Muscle layer of colon (tissue), 2 donors: ENCODE measurements at regions not wholly inside any gene's neighbourhood (a gene's known extent, or its start where the extent isn't known, plus 50 kb on each side); places are given as distances from the start of the nearest gene placed in this dataset.
A peak's percentile ranks its signal among the peaks of the same experiment; 100 is the strongest.
"Not testable (repeated sequence)": the region's sequence is repeated elsewhere in the genome, so short reads cannot be mapped to it uniquely, and the experiment has no call there.

Source experiments
- H3K27ac ChIP-seq: one replicate; pipeline ENCODE4 v1.7.0; 2013; ENCODE audit warnings: low read depth, mild to moderate bottlenecking, low read length, moderate library complexity
- H3K27me3 ChIP-seq, 2 donors: one replicate each; pipeline ENCODE4 v1.7.0; 2013; ENCODE audit warnings: low read length in 2 of 2, mild to moderate bottlenecking in 2 of 2; ENCODE audit not compliant: insufficient read depth in 2 of 2, control insufficient read depth in 1 of 2
- H3K36me3 ChIP-seq: one replicate; pipeline ENCODE4 v1.7.0; 2013; ENCODE audit warnings: mild to moderate bottlenecking, low read length; ENCODE audit not compliant: insufficient read depth
- H3K4me1 ChIP-seq: one replicate; pipeline ENCODE4 v1.7.0; 2013; ENCODE audit warnings: mild to moderate bottlenecking, low read length; ENCODE audit not compliant: insufficient read depth
- H3K4me3 ChIP-seq, 2 donors: one replicate each; pipeline ENCODE4 v1.7.0; 2013; ENCODE audit warnings: low read length in 2 of 2, low read depth in 1 of 2, mild to moderate bottlenecking in 1 of 2, moderate library complexity in 1 of 2
- H3K9ac ChIP-seq: one replicate; pipeline ENCODE4 v1.7.0; 2013; ENCODE audit warnings: low read length
- H3K9me3 ChIP-seq: one replicate; pipeline ENCODE4 v1.7.0; 2013; ENCODE audit warnings: mild to moderate bottlenecking, low read length
- donor health status: abdominal sarcoma.
- donor health status: Adenocarcinoma of cecum.

DNA sequence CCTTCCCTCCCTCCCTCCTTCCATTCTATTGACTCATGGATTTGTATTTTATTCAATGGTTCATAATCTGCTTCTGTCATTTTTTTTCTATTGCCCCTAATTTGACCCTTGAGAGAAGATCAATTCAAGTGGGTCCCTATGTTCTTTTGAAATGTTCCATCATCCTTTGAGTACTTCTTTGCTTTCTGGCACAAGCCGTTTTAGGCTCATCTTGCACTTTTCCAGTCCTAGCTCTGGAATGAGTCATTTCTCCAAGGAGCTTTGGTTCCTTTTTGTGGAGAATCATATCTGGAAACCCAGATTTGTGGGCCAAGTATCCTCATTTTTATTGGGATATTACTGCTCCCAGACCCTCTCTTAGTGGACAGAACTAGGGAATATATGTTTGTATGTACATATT lies 126.8 kb upstream of the PTPN3 start:
- no peak overlapping the region for H3K27ac ChIP-seq
- no peak overlapping the region for H3K4me3 ChIP-seq
- no peaks in the 10 kb centered on the region for H3K36me3 ChIP-seq
- H3K27me3 ChIP-seq, result no peaks in the 10 kb centered on the region
- H3K4me1 ChIP-seq, result no peaks in the 10 kb centered on the region
- H3K9ac ChIP-seq, result no peak overlapping the region
- no peaks in the 10 kb centered on the region for H3K9me3 ChIP-seq

DNA sequence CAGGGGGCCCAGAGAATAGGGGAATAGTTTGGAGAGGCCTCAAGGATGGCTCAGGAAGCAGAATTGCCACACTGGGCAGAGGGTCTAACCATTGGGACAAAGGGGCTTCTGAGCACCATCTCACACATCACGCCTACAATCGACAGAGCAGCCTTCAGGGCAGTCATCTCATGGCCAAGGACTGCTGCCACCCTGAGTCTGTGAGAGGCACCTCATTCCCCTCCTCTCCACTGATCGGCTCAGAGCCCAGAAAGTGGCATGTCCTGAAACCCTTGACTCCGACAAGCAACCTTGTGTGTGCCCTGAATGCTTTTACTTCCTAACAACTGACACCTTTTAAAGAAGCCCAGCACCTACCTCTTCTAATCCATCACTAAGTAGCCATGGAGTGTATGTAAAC lies 128.9 kb upstream of the PTPN3 start:
- no peaks in the 10 kb centered on the region for H3K36me3 ChIP-seq
- no peak overlapping the region for H3K9ac ChIP-seq
- no peaks in the 10 kb centered on the region for H3K27me3 ChIP-seq
- H3K9me3 ChIP-seq, result no peaks in the 10 kb centered on the region
- no peak overlapping the region for H3K27ac ChIP-seq
- no peaks in the 10 kb centered on the region for H3K4me1 ChIP-seq
- no peak overlapping the region for H3K4me3 ChIP-seq

DNA sequence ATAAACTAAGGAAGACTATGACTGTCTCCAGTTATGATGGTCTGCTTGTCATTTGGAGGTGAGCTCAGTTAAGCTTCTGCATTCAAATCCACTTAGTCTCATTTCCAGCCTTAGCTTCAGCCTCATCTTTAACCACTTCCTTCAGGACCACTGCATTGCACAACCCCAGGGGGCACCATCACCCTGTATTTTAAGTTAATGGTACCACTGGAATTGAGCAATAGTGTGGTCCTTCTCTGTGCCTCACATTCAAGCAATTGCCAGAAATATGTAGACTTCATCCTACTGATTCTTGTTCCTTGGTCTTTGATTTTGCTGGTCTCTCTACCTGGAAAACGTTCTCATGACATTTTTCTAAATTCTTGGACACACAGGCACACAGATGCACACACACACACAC lies 131.5 kb upstream of the PTPN3 start:
- no peak overlapping the region for H3K27ac ChIP-seq
- no peaks in the 10 kb centered on the region for H3K4me1 ChIP-seq
- H3K4me3 ChIP-seq, result no peak overlapping the region
- no peaks in the 10 kb centered on the region for H3K27me3 ChIP-seq
- H3K9me3 ChIP-seq, result no peaks in the 10 kb centered on the region
- H3K36me3 ChIP-seq, result no peaks in the 10 kb centered on the region
- no peak overlapping the region for H3K9ac ChIP-seq

DNA sequence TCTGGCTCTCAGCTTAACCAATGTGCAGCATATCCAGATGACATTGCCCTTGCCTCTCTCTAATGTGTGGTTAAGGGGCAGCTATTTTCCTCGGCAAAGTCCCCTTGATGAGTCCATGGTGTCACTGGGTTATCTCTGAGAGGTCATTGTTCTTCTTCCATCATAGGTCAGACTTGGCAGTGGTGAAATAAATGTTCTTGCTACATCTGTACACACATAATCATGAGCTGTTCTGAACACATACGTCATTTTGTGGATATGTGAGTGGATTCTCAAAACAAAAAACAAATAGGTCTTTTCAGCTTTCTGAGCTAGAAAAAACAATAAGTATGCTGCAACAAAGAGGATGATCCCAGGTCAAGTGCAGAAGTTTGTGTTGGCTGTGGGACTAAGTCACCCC lies 134.7 kb upstream of the PTPN3 start:
- Histone ChIP-seq H3K27ac (no peak overlapping the region), H3K9me3 (no peaks in the 10 kb centered on the region)

DNA sequence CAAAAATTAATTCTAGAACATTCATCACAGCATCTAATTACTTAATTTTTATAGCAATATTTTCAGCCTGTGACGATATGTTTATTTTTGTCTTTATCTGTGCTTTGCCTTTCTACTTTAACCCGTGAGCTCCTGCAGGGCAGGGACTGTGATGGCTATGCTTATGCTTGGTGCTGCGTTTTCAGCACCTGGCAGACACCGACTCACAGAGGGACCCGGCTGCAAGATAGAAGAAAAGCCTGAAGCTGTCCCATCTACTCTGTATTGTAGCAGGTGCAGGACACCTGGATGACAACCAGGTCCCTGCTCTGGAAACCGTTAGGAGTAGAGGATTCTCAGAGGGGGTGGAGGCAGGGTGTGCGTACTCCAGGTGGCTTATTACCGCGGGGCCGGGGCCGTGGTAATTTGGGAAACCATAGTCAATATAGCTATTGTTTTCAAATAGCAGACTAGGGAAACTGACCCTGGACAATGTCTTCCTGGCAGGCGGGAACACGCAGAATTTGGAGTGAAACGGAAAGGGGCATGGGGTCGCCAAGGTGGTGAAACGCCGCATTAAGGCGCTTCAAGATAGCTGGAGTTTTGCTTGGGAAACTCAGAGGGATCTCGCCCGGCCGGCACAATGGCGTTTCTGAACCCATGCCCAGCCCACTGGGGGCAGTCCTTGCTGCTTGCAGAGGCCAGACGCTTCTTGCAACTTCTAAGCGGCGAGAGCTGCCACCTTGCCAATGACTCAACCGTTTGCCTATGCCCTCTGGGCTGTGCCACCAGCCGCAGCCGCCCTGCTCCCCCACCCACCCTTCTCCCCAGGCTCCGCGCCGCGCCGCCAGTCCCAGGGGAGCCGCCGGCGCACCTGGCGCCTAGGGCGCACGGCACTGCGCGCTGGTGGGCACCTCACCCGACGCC lies 140.1 kb upstream of the PALM2AKAP2 start:
- H3K27me3 ChIP-seq, result peaks cover 25 to 31% of the 10 kb centered on the region in 2 donors
- no peak overlapping the region for H3K9ac ChIP-seq
- H3K27ac ChIP-seq, result no peak overlapping the region
- no peaks in the 10 kb centered on the region for H3K36me3 ChIP-seq
- no peaks in the 10 kb centered on the region for H3K9me3 ChIP-seq
- H3K4me3 ChIP-seq, result peak overlapping the region in 1 of 2 donors; percentile 58
- H3K4me1 ChIP-seq, result peaks cover 6% of the 10 kb centered on the region

More for the DNA sequence above, 134.7 kb upstream of the PTPN3 start:
- Histone ChIP-seq H3K36me3 (no peaks in the 10 kb centered on the region), H3K4me3 (no peak overlapping the region), H3K4me1 (no peaks in the 10 kb centered on the region), H3K9ac (no peak overlapping the region), H3K27me3 (no peaks in the 10 kb centered on the region)

DNA sequence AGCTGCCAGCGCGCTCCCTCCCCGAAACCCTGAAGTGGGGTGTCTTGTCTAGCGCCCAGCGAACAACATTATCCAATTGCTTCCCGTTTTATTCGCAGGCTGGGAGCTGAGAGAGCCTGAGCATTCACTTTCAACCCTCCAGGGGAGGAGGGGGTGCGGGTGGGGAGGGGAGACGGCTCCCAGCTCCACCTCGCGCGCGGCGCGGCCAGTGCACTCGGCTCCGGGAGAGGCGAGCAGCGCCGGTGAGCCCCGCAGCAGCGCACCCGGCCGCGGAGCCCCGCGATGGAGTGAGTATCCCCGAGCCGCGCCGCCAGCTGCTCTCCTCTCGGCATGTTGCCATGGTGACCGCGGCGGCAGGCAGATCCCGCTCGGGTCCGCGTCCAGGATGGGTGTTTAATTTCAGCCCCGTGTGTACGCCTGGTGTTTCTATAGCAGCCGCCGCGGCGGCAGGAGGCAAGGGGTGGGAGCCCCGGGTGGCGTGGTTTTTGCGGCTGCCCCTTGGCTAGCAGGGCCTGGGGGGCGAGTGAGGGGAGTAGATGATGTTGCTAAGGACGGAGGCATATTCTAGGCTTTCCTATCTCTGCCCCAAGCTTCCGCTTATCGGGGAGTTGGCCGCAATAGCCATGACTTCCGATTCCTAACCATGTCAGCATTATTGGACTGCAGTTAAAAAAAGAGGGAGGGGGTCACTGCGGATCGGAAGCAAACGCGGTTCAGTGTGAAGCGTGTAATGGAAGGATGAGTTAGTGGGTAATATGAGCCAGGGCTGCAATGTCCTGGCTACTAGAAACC lies 139.2 kb upstream of the PALM2AKAP2 start:
- H3K4me1 ChIP-seq, result peaks cover 6% of the 10 kb centered on the region
- peaks cover 25 to 31% of the 10 kb centered on the region in 2 donors for H3K27me3 ChIP-seq
- H3K4me3 ChIP-seq, result peak overlapping the region; percentile 21 to 58
- no peaks in the 10 kb centered on the region for H3K36me3 ChIP-seq
- H3K27ac ChIP-seq, result no peak overlapping the region
- no peak overlapping the region for H3K9ac ChIP-seq
- no peaks in the 10 kb centered on the region for H3K9me3 ChIP-seq

DNA sequence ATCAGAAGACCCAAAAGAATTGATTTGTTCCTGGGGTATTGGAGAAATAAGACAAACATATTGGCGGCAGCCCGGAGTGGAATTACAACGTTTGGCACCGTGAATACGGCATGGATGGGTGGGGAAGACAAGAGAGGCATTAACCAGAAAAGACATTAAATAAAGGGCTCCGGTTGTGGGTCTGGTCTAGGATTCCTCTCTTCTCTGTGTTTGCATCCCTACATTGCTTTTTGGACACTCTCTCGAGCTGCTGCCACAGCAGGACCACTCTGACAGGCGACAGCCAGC lies 138.7 kb upstream of the PALM2AKAP2 start:
- H3K4me3 ChIP-seq, result peak overlapping the region in 1 of 2 donors; percentile 58
- H3K27me3 ChIP-seq, result peaks cover 25 to 31% of the 10 kb centered on the region in 2 donors

DNA sequence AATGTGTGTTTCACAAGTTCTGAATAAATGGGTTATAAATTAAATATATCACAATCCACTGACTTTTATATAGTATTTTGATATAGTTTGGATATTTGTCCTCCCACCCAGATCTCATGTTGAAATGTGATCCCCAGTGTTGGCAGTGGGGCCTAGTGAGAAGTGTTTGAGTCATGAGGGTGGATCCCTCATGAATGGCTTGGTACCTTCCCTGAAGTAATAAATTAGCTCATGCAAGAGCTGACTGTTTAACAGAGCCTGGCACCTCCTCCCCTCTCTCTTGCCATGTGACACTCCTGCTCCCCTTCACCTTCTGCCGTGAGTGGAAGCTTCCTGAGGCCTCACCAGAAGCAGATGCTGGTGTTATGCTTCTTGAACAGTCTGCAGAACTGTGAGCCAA lies 127.9 kb upstream of the PALM2AKAP2 start:
- Histone ChIP-seq H3K4me3 (no peak overlapping the region), H3K36me3 (no peaks in the 10 kb centered on the region), H3K27ac (no peak overlapping the region), H3K27me3 (no peaks in the 10 kb centered on the region), H3K9ac (no peak overlapping the region), H3K9me3 (no peaks in the 10 kb centered on the region), H3K4me1 (no peaks in the 10 kb centered on the region)

More for the DNA sequence above, 138.7 kb upstream of the PALM2AKAP2 start:
- H3K9me3 ChIP-seq, result no peaks in the 10 kb centered on the region
- H3K27ac ChIP-seq, result no peak overlapping the region
- H3K36me3 ChIP-seq, result no peaks in the 10 kb centered on the region
- H3K9ac ChIP-seq, result no peak overlapping the region
- peaks cover 6% of the 10 kb centered on the region for H3K4me1 ChIP-seq

DNA sequence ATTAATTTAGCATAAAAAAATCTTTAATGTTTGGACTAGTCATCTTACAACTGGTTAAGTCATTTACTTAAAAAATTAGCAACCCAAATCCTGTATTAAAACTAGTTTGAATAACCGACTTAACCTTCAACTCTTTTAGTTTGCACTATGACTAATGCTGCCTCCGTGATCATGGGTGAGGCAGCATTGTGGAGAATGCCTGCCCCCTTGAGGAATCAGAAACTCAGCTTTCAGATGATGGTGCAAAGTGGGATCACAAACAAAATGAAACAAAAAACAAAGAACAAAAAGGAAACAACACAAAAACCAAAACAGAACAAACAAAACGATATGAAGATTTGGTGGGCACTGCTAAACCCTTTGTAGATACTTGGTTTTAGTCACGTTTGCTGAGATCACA lies 127.0 kb upstream of the PALM2AKAP2 start:
- Histone ChIP-seq H3K4me3 (no peak overlapping the region), H3K27me3 (no peaks in the 10 kb centered on the region), H3K36me3 (no peaks in the 10 kb centered on the region), H3K4me1 (no peaks in the 10 kb centered on the region), H3K9me3 (no peaks in the 10 kb centered on the region), H3K27ac (no peak overlapping the region), H3K9ac (no peak overlapping the region)

DNA sequence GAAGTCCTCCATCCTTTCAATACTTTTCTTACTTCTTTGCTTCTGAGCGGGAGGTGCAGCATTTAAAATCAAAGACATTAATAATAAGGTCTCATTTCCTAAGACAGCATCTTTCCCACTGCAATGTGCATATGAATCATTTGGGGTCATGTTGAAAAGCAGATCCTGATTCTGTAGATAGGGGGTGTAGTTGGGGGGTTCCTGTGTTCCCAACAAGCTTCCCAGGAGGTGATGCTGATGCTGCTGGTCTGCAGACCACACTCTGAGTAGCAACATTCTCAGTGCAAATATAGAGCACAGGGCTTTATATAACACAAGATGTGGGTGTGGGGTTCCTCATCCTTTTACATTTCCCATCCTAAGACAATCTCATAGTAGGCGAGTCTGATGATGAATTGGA lies 126.5 kb upstream of the PALM2AKAP2 start:
- Histone ChIP-seq H3K27ac (no peak overlapping the region), H3K9me3 (no peaks in the 10 kb centered on the region)

DNA sequence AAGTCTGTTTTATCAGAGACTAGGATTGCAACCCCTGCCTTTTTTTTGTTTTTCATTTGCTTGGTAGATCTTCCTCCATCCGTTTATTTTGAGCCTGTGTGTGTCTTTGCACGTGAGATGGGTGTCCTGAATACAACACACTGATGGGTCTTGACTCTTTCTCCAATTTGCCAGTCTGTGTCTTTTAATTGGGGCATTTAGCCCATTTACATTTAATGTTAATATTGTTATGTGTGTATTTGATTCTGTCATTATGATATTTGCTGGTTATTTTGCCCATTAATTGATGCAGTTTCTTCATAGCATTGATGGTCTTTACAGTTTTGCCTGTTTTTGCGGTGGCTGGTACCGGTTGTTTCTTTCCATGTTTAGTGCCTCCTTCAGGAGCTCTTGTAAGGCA lies 116.0 kb upstream of the PALM2AKAP2 start:
- H3K4me1 ChIP-seq, H3K36me3 ChIP-seq, H3K9ac ChIP-seq, H3K27me3 ChIP-seq, H3K4me3 ChIP-seq, H3K9me3 ChIP-seq, H3K27ac ChIP-seq: not testable (repeated sequence)

More for the DNA sequence above, 126.5 kb upstream of the PALM2AKAP2 start:
- no peaks in the 10 kb centered on the region for H3K4me1 ChIP-seq
- H3K36me3 ChIP-seq, result no peaks in the 10 kb centered on the region
- H3K4me3 ChIP-seq, result no peak overlapping the region
- no peak overlapping the region for H3K9ac ChIP-seq
- no peaks in the 10 kb centered on the region for H3K27me3 ChIP-seq
